Non-pigmented ciliary epithelial cell (primary cell): ENCODE measurements at regions not wholly inside any gene's neighbourhood (a gene's known extent, or its start where the extent isn't known, plus 50 kb on each side); places are given as distances from the start of the nearest gene placed in this dataset.

Experiments
- DNase-seq: peaks from one replicate; pipeline ENCODE4 v3.0.0-alpha.2; 2010; ENCODE audit warnings: low read depth

GRCh38 chr6:81241126-81242041 lies 511.1 kb downstream of the TENT5A start:
- no peak for DNase-seq

GRCh38 chr6:81238390-81238789 lies 514.1 kb downstream of the TENT5A start:
- no peak for DNase-seq

GRCh38 chr6:81237226-81237625 lies 515.3 kb downstream of the TENT5A start:
- DNase-seq: no peak

- DNase-seq: no peak
Observed at GRCh38 chr6:81235512-81235911, 517.0 kb downstream of the TENT5A start.

- no peak for DNase-seq
Observed at GRCh38 chr6:81233990-81234389, 518.5 kb downstream of the TENT5A start.

- DNase-seq: no peak
Observed at GRCh38 chr6:81228912-81229555, 523.4 kb downstream of the TENT5A start.

GRCh38 chr6:81226957-81227356 lies 525.5 kb downstream of the TENT5A start:
- no peak for DNase-seq

GRCh38 chr6:81216668-81217067 lies 535.8 kb downstream of the TENT5A start:
- no peak for DNase-seq

GRCh38 chr6:81215092-81215432 lies 537.4 kb downstream of the TENT5A start:
- DNase-seq: no peak

GRCh38 chr6:81214414-81215091 lies 537.9 kb downstream of the TENT5A start:
- no peak for DNase-seq

GRCh38 chr6:81204731-81205130 lies 547.8 kb downstream of the TENT5A start:
- DNase-seq: no peak

- no peak for DNase-seq
Observed at GRCh38 chr6:81194374-81194773, 558.1 kb downstream of the TENT5A start.

GRCh38 chr6:81172056-81172740 lies 580.3 kb downstream of the TENT5A start:
- peak; percentile 56 for DNase-seq

GRCh38 chr6:81169166-81169565 lies 583.3 kb downstream of the TENT5A start:
- peak; percentile 43 for DNase-seq

- DNase-seq: no peak
Observed at GRCh38 chr6:81166770-81167169, 585.7 kb downstream of the TENT5A start.

GRCh38 chr6:81158956-81159355 lies 593.5 kb downstream of the TENT5A start:
- DNase-seq: no peak

- no peak for DNase-seq
Observed at GRCh38 chr6:81148751-81149150, 603.7 kb downstream of the TENT5A start.

GRCh38 chr6:81145506-81145905 lies 607.0 kb downstream of the TENT5A start:
- DNase-seq: no peak

GRCh38 chr6:81144346-81144745 lies 608.1 kb downstream of the TENT5A start:
- peak; percentile 43 for DNase-seq

- no peak for DNase-seq
Observed at GRCh38 chr6:81138236-81138635, 614.2 kb downstream of the TENT5A start.

- no peak for DNase-seq
Observed at GRCh38 chr6:81130969-81131368, 621.5 kb downstream of the TENT5A start.

- DNase-seq: no peak
Observed at GRCh38 chr6:81130061-81130460, 622.4 kb downstream of the TENT5A start.
